AG09309 (cell line): ENCODE measurements at regions not wholly inside any gene's neighbourhood (a gene's known extent, or its start where the extent isn't known, plus 50 kb on each side); places are given as distances from the start of the nearest gene placed in this dataset.

Experiments used
- DNase-seq: peaks from one replicate; pipeline ENCODE4 v3.0.0-alpha.2; 2010; ENCODE audit warnings: low read depth
- H3K4me3 ChIP-seq: 2 replicates; pipeline ENCODE4 v1.5.1; 2011; ENCODE audit warnings: mild to moderate bottlenecking, low read depth, low read length, moderate library complexity; ENCODE audit not compliant: control insufficient read depth
- TF ChIP-seq, protein P1 (sequence below): IDR thresholded peaks from 2 replicates; pipeline ENCODE4 v1.5.1; 2011; ENCODE audit warnings: mild to moderate bottlenecking, low read depth, low read length, inconsistent platforms; ENCODE audit not compliant: insufficient read depth, control insufficient read depth; ENCODE audit errors: missing control alignments

GRCh38 chr18:8994603-8995002 is 107.9 kb upstream of the NDUFV2 start:
- TF ChIP-seq, protein P1, sequence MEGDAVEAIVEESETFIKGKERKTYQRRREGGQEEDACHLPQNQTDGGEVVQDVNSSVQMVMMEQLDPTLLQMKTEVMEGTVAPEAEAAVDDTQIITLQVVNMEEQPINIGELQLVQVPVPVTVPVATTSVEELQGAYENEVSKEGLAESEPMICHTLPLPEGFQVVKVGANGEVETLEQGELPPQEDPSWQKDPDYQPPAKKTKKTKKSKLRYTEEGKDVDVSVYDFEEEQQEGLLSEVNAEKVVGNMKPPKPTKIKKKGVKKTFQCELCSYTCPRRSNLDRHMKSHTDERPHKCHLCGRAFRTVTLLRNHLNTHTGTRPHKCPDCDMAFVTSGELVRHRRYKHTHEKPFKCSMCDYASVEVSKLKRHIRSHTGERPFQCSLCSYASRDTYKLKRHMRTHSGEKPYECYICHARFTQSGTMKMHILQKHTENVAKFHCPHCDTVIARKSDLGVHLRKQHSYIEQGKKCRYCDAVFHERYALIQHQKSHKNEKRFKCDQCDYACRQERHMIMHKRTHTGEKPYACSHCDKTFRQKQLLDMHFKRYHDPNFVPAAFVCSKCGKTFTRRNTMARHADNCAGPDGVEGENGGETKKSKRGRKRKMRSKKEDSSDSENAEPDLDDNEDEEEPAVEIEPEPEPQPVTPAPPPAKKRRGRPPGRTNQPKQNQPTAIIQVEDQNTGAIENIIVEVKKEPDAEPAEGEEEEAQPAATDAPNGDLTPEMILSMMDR, result no peak
- no peak for DNase-seq
- H3K4me3 ChIP-seq, result no peak overlapping the region

- DNase-seq, result no peak
- TF ChIP-seq, protein P1, result no peak
- H3K4me3 ChIP-seq, result no peak overlapping the region
Observed at GRCh38 chr18:8995096-8995495, 107.4 kb upstream of the NDUFV2 start.

DNA sequence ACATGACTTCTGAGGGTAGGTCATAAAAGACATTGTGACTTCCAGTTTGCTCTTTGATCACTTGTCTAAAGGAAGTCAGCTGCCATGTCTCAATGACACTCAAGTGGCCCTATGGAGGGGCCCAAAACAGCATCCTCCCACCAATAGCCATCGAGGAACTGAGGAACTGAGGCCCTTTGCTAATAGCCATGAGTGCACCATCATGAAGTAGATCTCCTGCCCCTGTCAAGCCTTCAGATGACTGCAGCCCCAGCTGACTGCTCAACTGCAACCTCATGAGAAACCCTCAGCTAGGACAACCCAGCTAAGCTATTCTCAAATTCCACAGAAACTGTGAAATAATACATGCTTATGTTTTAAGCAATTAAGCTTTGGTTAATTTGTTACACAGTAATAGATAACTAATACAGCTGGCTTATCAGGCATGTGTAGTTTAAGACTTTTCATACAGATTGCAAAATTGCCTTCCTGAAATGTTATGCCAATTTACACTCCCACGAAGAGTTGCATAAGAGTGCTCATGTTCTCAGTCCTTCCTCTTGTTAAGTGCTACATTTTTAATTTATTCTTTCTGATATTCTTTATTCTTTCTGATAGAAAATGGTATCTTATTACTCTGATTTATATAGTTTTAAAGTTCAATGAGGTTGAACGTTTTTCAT is 105.6 kb upstream of the NDUFV2 start:
- H3K4me3 ChIP-seq, result no peak overlapping the region
- TF ChIP-seq, protein P1, result no peak
- DNase-seq, result no peak

- TF ChIP-seq, protein P1, result no peak
- no peak overlapping the region for H3K4me3 ChIP-seq
- no peak for DNase-seq
Observed at GRCh38 chr18:8997634-8998033, 104.9 kb upstream of the NDUFV2 start.

DNA sequence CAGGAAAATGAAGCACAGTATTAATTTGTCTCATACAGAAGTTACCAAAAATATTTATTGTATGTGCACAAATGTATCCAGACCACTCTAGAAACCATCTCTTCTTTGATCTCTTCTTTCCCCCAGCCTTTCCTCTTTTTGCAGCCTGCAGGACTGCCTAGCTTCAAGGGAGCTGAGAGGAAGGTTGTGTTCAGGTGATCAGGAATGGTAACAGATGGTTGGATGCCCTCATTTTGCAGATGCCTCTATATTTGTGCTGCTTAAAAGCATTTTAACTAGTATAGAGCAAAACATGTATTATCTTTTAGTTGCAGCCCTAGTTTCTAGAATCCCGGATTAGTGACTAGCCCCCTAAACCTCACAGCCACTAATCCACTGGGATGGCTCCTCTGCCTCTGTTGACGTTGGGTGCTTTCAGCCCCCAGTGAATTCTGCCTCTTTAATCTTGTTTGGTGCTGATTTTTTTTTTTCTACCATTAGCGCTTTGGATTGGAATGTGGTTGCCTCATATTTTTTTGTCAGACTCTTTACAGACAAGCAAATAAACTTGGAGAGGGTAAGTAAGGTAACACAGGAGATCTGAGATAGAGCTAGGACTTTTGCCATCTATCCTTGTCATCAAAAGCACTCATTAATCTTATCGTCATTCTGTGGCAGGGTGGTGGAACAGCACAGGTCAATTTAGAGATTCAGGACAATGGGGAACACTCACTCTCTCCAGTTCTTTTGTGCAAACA is 103.8 kb upstream of the NDUFV2 start:
- TF ChIP-seq, protein P1, result no peak
- H3K4me3 ChIP-seq, result no peak overlapping the region
- no peak for DNase-seq

GRCh38 chr18:8999872-9000271 is 102.6 kb upstream of the NDUFV2 start:
- H3K4me3 ChIP-seq, result no peak overlapping the region
- TF ChIP-seq, protein P1, result no peak

More at GRCh38 chr18:8999872-9000271, 102.6 kb upstream of the NDUFV2 start:
- DNase-seq, result no peak
